Brain microvascular endothelial cell (primary cell): ENCODE measurements at regions not wholly inside any gene's neighbourhood (a gene's known extent, or its start where the extent isn't known, plus 50 kb on each side); places are given as distances from the start of the nearest gene placed in this dataset.

Source experiments
- DNase-seq: peaks from one replicate; pipeline ENCODE4 v3.0.0-alpha.2; 2020
- H3K27ac ChIP-seq: fragments of 250-450 bp; sonication (Bioruptor Pico); 2 replicates; pipeline ENCODE4 v1.5.1; 2020; ENCODE audit warnings: mild to moderate bottlenecking, moderate library complexity
- H3K27me3 ChIP-seq: fragments of 250-450 bp; sonication (Bioruptor Pico); replicated peaks from 2 replicates; pipeline ENCODE4 v1.5.1; 2020; ENCODE audit warnings: mild to moderate bottlenecking
- H3K36me3 ChIP-seq: fragments of 250-450 bp; sonication (Bioruptor Pico); replicated peaks from 2 replicates; pipeline ENCODE4 v1.5.1; 2020; ENCODE audit warnings: mild to moderate bottlenecking
- H3K4me3 ChIP-seq: 2 replicates; pipeline ENCODE4 v1.5.1; 2011; ENCODE audit warnings: low read depth, mild to moderate bottlenecking, control low read depth, low read length, moderate library complexity
- CTCF ChIP-seq: IDR thresholded peaks from 2 replicates; pipeline ENCODE4 v1.5.1; 2011; ENCODE audit warnings: low read depth, mild to moderate bottlenecking, moderate library complexity, low read length, control low read depth, inconsistent platforms; ENCODE audit errors: missing control alignments
- in situ Hi-C: cut with HindIII; loops from 2 replicates; pipeline ENCODE4 v1.10.0; 2017; ENCODE audit warnings: low sequenced_read_pairs, low pct_ligation_motif_present

- no peak for DNase-seq
- H3K36me3 ChIP-seq = no peaks in the 10 kb centered on the region
- in situ Hi-C loops = no loop called here
- H3K4me3 ChIP-seq = no peak overlapping the region
- TF ChIP-seq CTCF = no peak
- no peaks in the 10 kb centered on the region for H3K27me3 ChIP-seq
- no peak overlapping the region for H3K27ac ChIP-seq
Observed at GRCh38 chr5:89441965-89442364, 559.0 kb upstream of the MEF2C start.

GRCh38 chr5:89440670-89441069, 557.7 kb upstream of the MEF2C start:
- in situ Hi-C loops = no loop called here
- H3K27me3 ChIP-seq = no peaks in the 10 kb centered on the region

GRCh38 chr5:89437450-89438435, 554.8 kb upstream of the MEF2C start:
- in situ Hi-C loops = no loop called here
- peak overlapping the region; percentile 49 for H3K27ac ChIP-seq
- H3K4me3 ChIP-seq = no peak overlapping the region
- no peak for TF ChIP-seq CTCF
- DNase-seq = peak; percentile 78
- no peaks in the 10 kb centered on the region for H3K27me3 ChIP-seq
- no peaks in the 10 kb centered on the region for H3K36me3 ChIP-seq

More at GRCh38 chr5:89440670-89441069, 557.7 kb upstream of the MEF2C start:
- Histone ChIP-seq H3K27ac (no peak overlapping the region), H3K4me3 (no peak overlapping the region), H3K36me3 (no peaks in the 10 kb centered on the region)
- no peak for TF ChIP-seq CTCF
- no peak for DNase-seq

GRCh38 chr5:89436464-89436863, 553.5 kb upstream of the MEF2C start:
- in situ Hi-C loops = no loop called here
- H3K4me3 ChIP-seq = no peak overlapping the region
- H3K36me3 ChIP-seq = no peaks in the 10 kb centered on the region
- no peak overlapping the region for H3K27ac ChIP-seq
- H3K27me3 ChIP-seq = no peaks in the 10 kb centered on the region
- no peak for TF ChIP-seq CTCF
- DNase-seq = no peak

- Histone ChIP-seq H3K27me3 (no peaks in the 10 kb centered on the region), H3K4me3 (no peak overlapping the region), H3K27ac (no peak overlapping the region), H3K36me3 (no peaks in the 10 kb centered on the region)
- DNase-seq = no peak
- in situ Hi-C loops = no loop called here
- no peak for TF ChIP-seq CTCF
Observed at GRCh38 chr5:89435347-89435746, 552.4 kb upstream of the MEF2C start.
